Endothelial cell of umbilical vein (primary cell): ENCODE measurements at regions not wholly inside any gene's neighbourhood (a gene's known extent, or its start where the extent isn't known, plus 50 kb on each side); places are given as distances from the start of the nearest gene placed in this dataset.

Experiments
- BruUV-seq: library from RNA; stranded (reverse); fragments of 400-500 nt; replicated peaks from 2 replicates; lab custom pipeline; 2021; lab: Mats Ljungman, UMichigan
- CTCF ChIA-PET: fragments of 300-600, 350-600 bp; sonication (Branson Sonifier 250); formaldehyde crosslinking; loops from one replicate; lab custom pipeline; 2021; ENCODE audit warnings: antibody characterized with exemption, inconsistent platforms; lab: Charles Lee
- POLR2A ChIA-PET: fragments of 300-600, 350-600 bp; sonication (Branson Sonifier 250); formaldehyde crosslinking; loops from one replicate; lab custom pipeline; 2021; ENCODE audit warnings: antibody characterized with exemption, inconsistent platforms; lab: Charles Lee
- DNase-seq: peaks from one replicate; pipeline ENCODE4 v3.0.0-alpha.2; 2011; ENCODE audit warnings: low read depth, low spot score
- FAIRE-seq: peaks from 2 replicates; lab custom pipeline; 2011; peaks lifted over from hg19 to GRCh38; lab: Jason Lieb, UNC
- H2AFZ ChIP-seq: 2 replicates; pipeline ENCODE4 v1.6.0; 2012; ENCODE audit warnings: low read depth, low read length, control low read depth, inconsistent platforms
- H3K27ac ChIP-seq: 2 replicates; pipeline ENCODE4 v1.5.1; 2011; ENCODE audit warnings: low read depth, mild to moderate bottlenecking, control low read depth, low read length, moderate library complexity; ENCODE audit not compliant: insufficient read depth
- H3K27me3 ChIP-seq, 2 experiments: 2 replicates each; pipeline versions ENCODE4 v1.6.0 to v1.6.1; 2011; ENCODE audit warnings: low read length in 2 of 2, mixed read lengths in 1 of 2; ENCODE audit not compliant: control insufficient read depth in 2 of 2, insufficient read depth in 2 of 2
- H3K36me3 ChIP-seq, 2 experiments: 2 replicates in 1 of 2; 3 replicates in 1 of 2; pipeline ENCODE4 v1.5.1; 2011; ENCODE audit warnings: low read length in 2 of 2, mild to moderate bottlenecking in 1 of 2, moderate library complexity in 1 of 2; ENCODE audit not compliant: control insufficient read depth in 2 of 2, insufficient read depth in 2 of 2; ENCODE audit errors: extremely low read depth in 1 of 2
- H3K4me1 ChIP-seq: 3 replicates; pipeline ENCODE4 v1.5.1; 2011; ENCODE audit warnings: mild to moderate bottlenecking, low read length; ENCODE audit not compliant: control insufficient read depth, insufficient read depth; ENCODE audit errors: extremely low read depth
- H3K4me2 ChIP-seq: 2 replicates; pipeline ENCODE4 v1.6.1; 2011; ENCODE audit warnings: low read length, control low read depth, mixed read lengths; ENCODE audit not compliant: insufficient read depth
- H3K4me3 ChIP-seq, 3 experiments: fragments of 200-600 bp in 1 of 3; sonication (generic), shearing (Covaris generic) in 1 of 3; replicated peaks in 1 of 3; 2 replicates each; pipeline ENCODE4 v1.5.1; 2011 to 2016; ENCODE audit warnings: control low read depth in 3 of 3, low read length in 3 of 3, mild to moderate bottlenecking in 2 of 3, inconsistent platforms in 1 of 3, low read depth in 1 of 3, moderate library complexity in 1 of 3; ENCODE audit not compliant: insufficient read depth in 1 of 3
- H3K79me2 ChIP-seq: 2 replicates; pipeline ENCODE4 v1.6.0; 2012; ENCODE audit warnings: low read length, inconsistent platforms; ENCODE audit not compliant: control insufficient read depth, insufficient read depth
- H3K9ac ChIP-seq: replicated peaks from 2 replicates; pipeline ENCODE3; 2011; ENCODE audit warnings: low read length, control low read depth; ENCODE audit not compliant: insufficient read depth; ENCODE audit errors: extremely low read depth
- H3K9me1 ChIP-seq: replicated peaks from 3 replicates; pipeline ENCODE4 v1.6.0; 2011; ENCODE audit warnings: mild to moderate bottlenecking, low read length; ENCODE audit not compliant: control insufficient read depth, insufficient read depth; ENCODE audit errors: extremely low read depth
- H3K9me3 ChIP-seq: replicated peaks from 2 replicates; pipeline ENCODE4 v1.5.1; 2012; ENCODE audit warnings: low read length, inconsistent platforms; ENCODE audit not compliant: control insufficient read depth, insufficient read depth
- H4K20me1 ChIP-seq: replicated peaks from 2 replicates; pipeline ENCODE3; 2011; ENCODE audit warnings: mild to moderate bottlenecking, low read length; ENCODE audit not compliant: control insufficient read depth, insufficient read depth; ENCODE audit errors: extremely low read depth
- CTCF ChIP-seq, 2 donors: IDR thresholded peaks; 1 replicate in 1 of 2; 2 replicates in 1 of 2; pipeline ENCODE4 v1.5.1; 2011; ENCODE audit warnings: low read length in 2 of 2, mild to moderate bottlenecking in 2 of 2, moderate library complexity in 2 of 2, control low read depth in 1 of 2, inconsistent platforms in 1 of 2, low read depth in 1 of 2; ENCODE audit not compliant: insufficient read depth in 1 of 2; ENCODE audit errors: extremely low read depth in 1 of 2
- FOS ChIP-seq: IDR thresholded peaks from 2 replicates; pipeline ENCODE4 v1.6.1; 2011; ENCODE audit warnings: mild to moderate bottlenecking, low read length, moderate library complexity, borderline replicate concordance; ENCODE audit not compliant: insufficient read depth
- GATA2 ChIP-seq: IDR thresholded peaks from 2 replicates; pipeline ENCODE4 v1.7.0; 2011; ENCODE audit warnings: low read depth, mild to moderate bottlenecking, moderate library complexity, mixed read lengths, low read length; ENCODE audit not compliant: insufficient read length, insufficient read depth
- JUN ChIP-seq: IDR thresholded peaks from 2 replicates; pipeline ENCODE4 v1.6.1; 2011; ENCODE audit warnings: borderline replicate concordance, low read depth; ENCODE audit not compliant: insufficient read length, insufficient read depth
- MYC ChIP-seq: IDR thresholded peaks from one replicate; pipeline ENCODE4 v1.6.1; 2011; ENCODE audit warnings: mild to moderate bottlenecking, low read depth, low read length
- POLR2A ChIP-seq: IDR thresholded peaks from 2 replicates; pipeline ENCODE4 v1.6.1; 2012; ENCODE audit warnings: low read depth, mild to moderate bottlenecking, control low read depth, low read length
- POLR2AphosphoS5 ChIP-seq: IDR thresholded peaks from 2 replicates; pipeline ENCODE4 v1.6.1; 2012; ENCODE audit warnings: low read depth, mild to moderate bottlenecking, control low read depth, low read length, moderate library complexity; ENCODE audit not compliant: insufficient read depth
- dilution Hi-C: fragments of 300-500 bp; cut with MboI; formaldehyde crosslinking; loops from one replicate; pipeline ENCODE4 v1.15.0; 2019; ENCODE audit warnings: low sequenced_read_pairs; ENCODE audit not compliant: extremely low pct_ligation_motif_present
- intact Hi-C: fragments of 100-400 bp; cut with micrococcal nuclease; formaldehyde crosslinking; loops from one replicate; pipeline ENCODE4 v1.10.0; 2022
- TF ChIP-seq, protein P1 (sequence below): IDR thresholded peaks from 2 replicates; pipeline ENCODE4 v1.6.1; 2011; ENCODE audit not compliant: insufficient read depth, insufficient read length

- Histone ChIP-seq H3K9me3 (no peaks in the 10 kb centered on the region), H3K9ac (no peak overlapping the region), H4K20me1 (no peaks in the 10 kb centered on the region), H3K36me3 (no peaks in the 10 kb centered on the region), H3K27me3 (no peaks in the 10 kb centered on the region), H3K79me2 (no peaks in the 10 kb centered on the region), H3K27ac (no peak overlapping the region), H3K9me1 (no peaks in the 10 kb centered on the region), H3K4me3 (no peak overlapping the region), H2AFZ (no peak overlapping the region), H3K4me1 (no peaks in the 10 kb centered on the region), H3K4me2 (no peak overlapping the region)
- POLR2A ChIA-PET, result no interaction called here
- FAIRE-seq (no peak), DNase-seq (no peak)
- BruUV-seq, result no TSS peak
- dilution Hi-C loops, result no loop called here
- intact Hi-C loops, result no loop called here
- TF ChIP-seq FOS, result no peak
- no peak for TF ChIP-seq MYC
- TF ChIP-seq, protein P1, sequence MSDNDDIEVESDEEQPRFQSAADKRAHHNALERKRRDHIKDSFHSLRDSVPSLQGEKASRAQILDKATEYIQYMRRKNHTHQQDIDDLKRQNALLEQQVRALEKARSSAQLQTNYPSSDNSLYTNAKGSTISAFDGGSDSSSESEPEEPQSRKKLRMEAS, result no peak
- TF ChIP-seq POLR2A, result no peak
- CTCF ChIA-PET, result no interaction called here
These were observed 130.0 kb downstream of the SCP2D1 start for GRCh38 chr20:18943542-18943941.

DNA sequence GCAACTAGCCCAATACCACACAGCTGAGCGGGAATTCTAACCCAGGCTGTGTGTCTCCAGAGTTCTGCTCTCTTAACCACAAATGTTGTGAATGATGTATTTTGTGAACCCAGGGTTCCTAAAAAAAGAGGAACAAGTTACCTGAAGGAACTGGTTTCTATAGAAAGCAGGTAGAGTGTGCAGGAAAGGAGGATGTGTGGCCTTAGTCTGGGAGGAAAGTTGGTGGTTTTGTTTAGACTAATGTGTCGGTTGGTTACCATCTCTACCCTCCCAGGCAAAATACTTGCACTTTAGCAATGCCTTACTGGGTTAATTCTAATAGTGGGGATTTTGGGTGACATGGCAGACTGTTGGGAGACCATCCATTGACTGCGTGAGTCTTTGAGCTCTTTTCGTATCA, 143.3 kb downstream of the SCP2D1 start:
- FAIRE-seq (no peak), DNase-seq (no peak)

More for the DNA sequence above, 143.3 kb downstream of the SCP2D1 start:
- H3K79me2 ChIP-seq, result no peaks in the 10 kb centered on the region
- H3K9me3 ChIP-seq, result no peaks in the 10 kb centered on the region
- H2AFZ ChIP-seq, result no peak overlapping the region
- H4K20me1 ChIP-seq, result no peaks in the 10 kb centered on the region
- BruUV-seq, result no TSS peak
- H3K27me3 ChIP-seq, result no peaks in the 10 kb centered on the region
- H3K4me2 ChIP-seq, result no peak overlapping the region
- TF ChIP-seq CTCF (IDR thresholded peaks at IDR 0.05; ENCODE audit: extremely low read depth in 1 of 2, insufficient read depth in 1 of 2, low read depth in 1 of 2, low read length in 2 of 2) (no peak), JUN (no peak), POLR2AphosphoS5 (no peak), GATA2 (no peak), FOS (no peak), MYC (no peak), POLR2A (no peak)
- TF ChIP-seq, protein P1, result no peak
- POLR2A ChIA-PET, result no interaction called here
- no peaks in the 10 kb centered on the region for H3K4me1 ChIP-seq
- no peak overlapping the region for H3K27ac ChIP-seq
- no peak overlapping the region for H3K9ac ChIP-seq
- no peaks in the 10 kb centered on the region for H3K9me1 ChIP-seq
- intact Hi-C loops, result no loop called here
- no peak overlapping the region for H3K4me3 ChIP-seq
- CTCF ChIA-PET, result no interaction called here
- dilution Hi-C loops, result no loop called here
- no peaks in the 10 kb centered on the region for H3K36me3 ChIP-seq
